ENCODE measurements at regions not wholly inside any gene's neighbourhood (a gene's known extent, or its start where the extent isn't known, plus 50 kb on each side); places are given as distances from the start of the nearest gene placed in this dataset.
"Not testable (repeated sequence)": the region's sequence is repeated elsewhere in the genome, so short reads cannot be mapped to it uniquely, and the experiment has no call there.

DNA sequence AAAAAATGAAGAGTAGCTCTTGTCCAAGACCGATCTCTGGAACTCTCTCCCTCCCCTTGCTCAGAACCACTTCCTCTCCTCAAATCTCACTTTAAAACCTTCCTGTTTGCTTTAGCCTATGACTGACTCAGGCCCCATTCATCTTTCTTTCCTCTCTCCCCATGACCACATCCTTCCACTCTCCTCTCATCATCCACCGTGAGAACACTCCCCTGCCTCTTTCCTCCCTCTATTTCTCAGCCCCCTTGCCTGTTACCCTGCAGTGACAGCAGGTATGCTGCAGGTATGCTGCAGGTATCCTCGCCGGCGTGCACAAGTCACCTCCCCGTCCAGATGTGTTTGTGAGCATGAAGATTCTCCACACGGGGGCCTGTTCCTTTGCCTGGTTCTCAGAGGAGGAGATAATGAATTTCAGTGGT lies 505.3 kb downstream of the CCDC171 start:
- DNase-seq: peak; percentile 6

DNA sequence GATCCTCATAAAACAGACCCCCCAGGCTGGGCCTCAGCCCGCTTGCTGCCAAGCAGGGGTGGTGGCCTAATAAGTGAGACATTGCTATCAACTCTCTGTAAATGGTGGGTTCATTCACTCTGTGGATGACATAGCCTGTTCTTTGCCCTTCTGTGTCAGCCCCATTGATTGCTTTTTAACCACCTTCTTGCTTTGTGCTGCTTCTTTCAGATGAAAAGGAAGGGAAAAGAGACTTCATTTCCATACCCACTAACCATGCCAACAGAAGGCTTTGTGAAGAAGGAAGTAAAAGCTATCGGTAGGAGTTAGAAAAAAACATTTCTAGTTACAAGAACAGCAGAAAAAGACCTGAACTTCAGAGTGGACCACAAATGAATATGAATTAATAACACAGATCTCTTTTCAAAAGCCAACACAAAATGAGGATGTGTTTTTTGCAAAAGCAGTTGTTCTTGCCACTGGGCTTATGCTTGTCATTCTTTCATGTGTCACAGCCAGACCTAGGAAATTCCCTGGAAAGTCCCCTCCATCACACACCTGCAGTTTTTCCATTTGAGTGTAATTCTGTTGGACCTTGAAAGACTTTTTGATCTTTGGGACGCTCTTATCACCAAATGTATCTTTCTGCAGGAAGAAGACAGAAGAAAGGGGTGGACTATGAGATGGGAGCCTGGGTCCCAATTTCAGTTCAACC lies 507.7 kb downstream of the CCDC171 start:
- DNase-seq: no peak

DNA sequence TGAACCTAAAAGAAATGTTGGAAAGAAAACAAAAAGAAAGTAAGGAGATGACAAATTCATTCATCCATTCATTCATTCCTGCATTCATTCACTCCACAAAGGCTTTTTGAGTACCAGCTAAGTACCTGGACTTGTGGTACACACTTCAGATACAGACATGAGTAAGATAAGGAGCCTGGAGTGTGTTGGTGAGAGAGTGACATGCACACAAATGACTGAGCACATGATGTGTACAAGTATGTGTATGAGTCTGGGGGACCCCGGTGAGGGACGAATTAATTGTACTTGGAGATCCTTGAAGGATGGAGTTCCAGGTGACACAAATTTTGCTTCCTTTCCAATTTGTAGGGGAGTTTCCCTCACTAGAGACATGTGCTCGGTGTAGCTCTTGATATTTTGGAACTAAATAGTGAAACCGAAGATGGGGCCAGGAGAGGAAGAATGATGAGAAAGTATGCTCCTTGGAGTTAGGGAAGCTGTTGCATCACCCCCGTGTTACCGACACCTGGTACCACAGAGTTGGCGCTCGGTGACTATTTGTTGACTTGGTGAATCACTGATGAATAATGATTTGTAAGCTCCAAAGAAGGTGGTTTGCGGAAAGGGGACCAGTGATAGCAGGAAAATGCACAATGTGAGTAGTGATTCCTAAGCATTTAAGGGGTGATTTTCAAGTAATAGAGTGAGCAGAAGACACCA lies 509.8 kb downstream of the CCDC171 start:
- peak; percentile 18 for DNase-seq

DNA sequence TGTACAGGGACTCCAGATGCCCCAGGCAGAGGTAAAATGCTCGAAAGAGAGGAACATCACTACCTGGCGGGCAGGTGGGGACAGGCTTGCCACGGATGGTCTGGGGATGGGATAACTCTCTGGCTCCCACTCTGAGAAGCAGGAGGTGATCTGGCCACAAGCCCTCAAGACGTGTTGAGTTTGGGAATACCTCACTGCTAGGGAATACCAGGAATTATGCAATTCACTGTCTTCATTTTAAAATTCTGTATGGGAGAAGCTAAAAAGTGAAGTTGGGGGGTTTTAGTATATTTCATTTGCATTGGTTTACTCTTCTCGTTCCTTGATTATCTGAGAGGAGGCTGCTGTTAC lies 510.4 kb downstream of the CCDC171 start:
- DNase-seq: no peak

DNA sequence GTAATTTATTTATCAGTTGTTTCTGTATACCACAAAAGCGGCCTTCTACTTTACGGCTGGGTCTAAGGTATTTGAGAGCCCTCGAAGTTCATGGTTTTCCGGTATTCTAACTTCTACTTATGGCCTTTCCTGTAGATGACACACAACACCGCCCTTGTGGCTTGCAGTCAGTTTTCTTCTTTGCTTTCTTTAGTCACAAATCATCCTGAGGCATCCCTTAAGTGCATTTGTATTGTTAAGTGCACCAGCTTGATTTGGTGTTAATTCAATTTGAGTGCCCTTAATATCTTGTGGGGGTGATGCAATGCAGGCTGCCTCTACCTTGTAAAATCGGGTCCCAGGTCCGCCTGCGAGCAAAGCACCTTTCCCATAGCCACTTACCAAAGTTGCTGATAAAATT lies 511.9 kb downstream of the CCDC171 start:
- no peak for DNase-seq

DNA sequence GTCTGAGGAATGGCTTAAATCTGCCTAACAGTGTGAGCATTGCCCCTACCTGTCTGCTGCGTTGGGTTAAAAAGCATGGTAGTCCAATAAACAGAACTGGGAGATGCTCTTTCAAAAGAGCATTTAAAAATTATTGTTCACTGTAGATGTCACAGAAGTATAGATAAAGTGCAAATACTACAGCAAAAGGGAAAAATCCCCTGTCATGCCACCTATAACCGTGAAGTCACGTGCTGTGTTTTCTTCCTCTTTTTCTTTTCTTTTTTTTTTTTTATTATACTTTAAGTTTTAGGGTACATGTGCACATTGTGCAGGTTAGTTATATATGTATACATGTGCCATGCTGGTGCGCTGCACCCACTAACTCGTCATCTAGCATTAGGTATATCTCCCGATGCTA lies 513.4 kb downstream of the CCDC171 start:
- not testable (repeated sequence) for DNase-seq

DNA sequence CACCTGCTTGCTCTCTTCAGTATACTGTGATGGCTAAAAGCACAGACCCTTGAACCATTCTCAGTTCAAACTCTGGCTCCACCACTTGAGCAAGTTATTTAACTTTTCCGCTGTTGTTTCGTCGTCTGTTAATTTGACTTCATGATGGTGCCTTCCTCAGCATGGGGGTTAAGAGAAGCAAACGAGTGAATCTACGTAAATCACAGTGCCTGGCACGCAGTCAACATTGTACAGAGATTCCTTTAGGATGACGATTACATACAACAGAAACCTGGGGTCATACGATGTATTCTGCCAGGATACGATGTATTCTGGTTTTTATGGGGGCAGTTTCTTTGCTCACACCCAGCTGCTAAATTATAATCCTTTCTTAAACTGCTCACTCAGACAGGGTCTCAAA lies 515.6 kb downstream of the CCDC171 start:
- DNase-seq: no peak

DNA sequence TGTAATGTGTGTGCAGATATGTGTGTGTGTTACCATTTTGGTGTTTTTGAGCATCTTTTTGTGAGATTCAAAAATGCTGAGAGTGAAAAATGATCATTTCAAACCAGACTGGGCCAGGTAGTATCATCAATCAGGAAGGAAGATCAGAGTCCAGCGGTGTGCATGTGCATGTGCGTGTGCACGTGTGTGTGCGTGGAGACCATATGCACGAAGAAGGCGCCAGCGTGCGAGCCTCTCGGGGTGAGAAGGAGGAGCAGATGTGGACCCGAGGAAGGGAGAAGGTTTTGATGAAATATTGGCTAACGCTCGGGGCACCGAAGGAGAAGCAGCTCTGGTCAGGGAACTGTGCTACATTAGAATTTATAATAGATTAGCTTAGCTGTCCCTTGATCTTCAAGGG lies 516.4 kb downstream of the CCDC171 start:
- DNase-seq: no peak

DNA sequence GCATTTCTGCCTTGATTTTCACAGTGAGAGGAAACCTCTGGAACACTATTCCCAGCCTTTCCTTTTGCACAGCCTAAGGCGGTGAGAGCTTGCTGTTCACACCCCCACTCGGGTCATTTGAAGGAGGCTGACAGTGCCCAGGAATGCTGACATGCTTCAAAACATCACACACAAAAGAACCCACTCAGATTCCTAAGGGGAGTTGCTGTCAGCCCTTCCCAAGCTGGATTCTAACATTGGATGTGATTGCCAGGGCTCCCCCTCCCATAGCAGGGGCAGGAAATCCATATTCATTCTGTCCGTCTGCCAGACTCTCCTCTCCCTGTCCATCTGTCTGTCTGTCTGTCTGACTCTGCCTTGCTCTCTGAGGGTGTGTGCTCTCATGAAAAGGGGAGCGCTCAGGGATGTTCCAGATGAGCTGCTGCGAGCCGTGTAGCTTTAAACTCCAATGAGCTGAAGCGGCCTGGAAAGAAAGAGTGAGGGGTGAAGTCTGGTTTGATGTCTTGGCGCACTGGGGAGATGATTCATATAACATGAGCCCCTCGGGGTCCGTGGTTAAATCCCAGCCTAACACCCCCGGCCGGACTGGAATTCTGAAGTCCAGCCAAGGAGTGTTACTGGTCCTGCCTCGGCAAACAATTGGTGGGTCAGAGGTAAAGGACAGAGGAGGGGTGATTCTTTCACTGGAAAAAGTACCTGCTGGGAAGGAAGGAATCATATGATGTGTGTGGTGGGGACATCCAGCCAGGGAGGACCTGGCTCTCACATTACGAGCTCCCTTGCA lies 517.0 kb downstream of the CCDC171 start:
- no peak for DNase-seq

DNA sequence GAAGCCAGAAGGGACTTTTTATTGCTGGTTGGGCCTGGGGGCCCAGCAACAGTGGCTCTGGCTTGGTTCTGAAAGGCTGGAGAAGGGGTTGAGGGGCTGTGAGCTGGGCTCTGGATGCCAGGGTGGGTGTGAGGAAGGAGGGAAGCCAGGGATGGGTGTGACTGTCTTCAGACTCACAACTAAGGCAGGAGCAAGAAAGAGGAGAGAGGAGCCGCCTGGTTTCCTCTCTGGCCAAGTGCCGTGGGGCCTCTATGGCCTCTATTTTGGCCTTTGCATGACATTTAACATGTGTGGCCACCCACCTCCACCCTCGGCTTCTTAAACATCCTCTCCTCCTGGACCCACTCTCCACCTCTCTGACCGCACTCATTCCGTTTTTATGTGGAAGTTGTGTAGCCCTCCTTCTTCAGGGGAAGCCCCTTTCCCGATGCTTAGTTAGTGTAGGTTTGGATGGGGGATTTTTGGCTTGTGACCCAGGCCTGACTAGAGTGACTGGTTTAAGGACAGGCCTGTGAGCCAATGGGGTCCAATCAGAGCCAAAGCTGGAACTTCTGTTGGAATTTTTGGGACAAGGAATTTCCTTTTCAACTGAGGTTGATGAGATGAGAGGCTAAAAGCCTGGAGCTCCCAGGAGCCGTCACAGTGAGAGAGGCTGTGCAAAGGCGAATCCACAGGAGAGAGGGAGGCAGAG lies 517.8 kb downstream of the CCDC171 start:
- DNase-seq: no peak

DNA sequence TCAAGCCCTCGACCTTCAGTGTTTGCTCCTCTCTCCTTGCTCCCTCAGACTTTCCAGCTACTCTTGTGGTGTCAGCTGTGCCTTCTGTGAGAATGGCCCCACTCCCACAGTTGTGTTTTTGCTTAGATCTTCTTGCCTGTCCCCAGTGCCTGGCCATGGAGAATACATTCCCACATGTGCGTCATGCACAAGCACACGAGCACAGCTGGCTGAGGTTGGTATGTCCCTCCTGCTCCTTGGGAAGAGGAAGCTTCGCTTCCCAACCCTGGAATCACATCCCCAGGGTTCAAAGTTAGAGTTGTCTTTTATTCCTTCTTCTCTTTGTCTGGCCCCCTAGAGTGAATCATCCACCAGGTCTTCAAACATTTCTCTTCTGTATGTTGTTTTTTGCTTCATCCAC lies 518.6 kb downstream of the CCDC171 start:
- no peak for DNase-seq

DNA sequence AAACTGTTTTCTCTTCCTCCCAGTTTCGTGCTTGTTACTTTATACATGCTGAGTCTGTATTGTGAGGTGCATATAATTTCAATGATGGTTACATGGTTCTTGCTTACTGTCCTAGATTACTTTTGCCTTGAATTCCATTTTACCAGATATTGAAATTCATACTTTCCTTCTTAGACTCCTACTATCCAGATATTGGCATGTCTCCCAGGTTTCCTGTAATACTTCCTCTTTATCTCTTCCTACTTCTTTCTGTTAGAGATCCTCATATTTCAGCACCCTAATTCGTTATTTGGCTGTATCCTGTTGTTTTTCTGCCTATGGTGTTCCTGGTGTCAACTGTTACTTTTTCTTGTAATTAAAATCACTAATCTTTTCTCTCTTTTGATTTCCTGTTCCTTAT lies 522.1 kb downstream of the CCDC171 start:
- DNase-seq: no peak

DNA sequence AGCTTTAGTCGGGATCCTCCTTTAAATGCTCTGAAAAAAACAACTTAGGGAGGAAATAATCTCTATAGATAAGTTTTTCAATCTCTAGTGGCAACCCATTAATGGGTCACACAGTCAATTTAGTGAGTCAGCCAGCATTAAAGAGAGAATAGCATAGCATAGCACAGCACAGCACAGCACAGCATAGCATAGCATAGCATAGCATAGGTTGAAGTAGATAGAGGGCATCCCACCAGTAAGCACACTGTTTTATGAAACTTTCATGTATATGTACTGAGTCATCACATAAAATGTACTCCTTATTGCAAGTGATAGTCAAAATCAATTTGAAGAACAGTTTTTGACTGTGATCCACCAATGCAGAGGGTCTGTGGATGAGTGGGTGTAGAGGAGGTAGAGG lies 522.9 kb downstream of the CCDC171 start:
- no peak for DNase-seq

DNA sequence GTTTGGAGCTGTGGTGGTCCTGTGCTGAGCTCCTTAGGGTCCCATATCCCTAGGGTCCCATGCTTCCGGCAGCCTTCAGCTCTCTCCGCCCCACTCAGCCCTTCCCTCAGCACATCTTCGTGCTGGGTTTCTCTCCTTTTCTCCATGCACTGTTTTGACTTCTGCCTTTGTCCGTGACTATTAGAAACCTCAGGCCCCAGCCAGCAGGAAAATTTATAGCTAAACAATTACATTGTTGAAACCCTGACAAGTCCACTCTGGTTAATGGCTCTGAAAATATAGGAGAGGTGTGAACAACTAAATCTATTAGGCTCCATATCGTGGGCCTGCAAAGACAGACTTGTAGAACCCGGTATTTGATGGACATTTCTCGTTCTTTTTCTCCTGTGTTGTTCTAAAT lies 523.7 kb downstream of the CCDC171 start:
- DNase-seq: no peak

DNA sequence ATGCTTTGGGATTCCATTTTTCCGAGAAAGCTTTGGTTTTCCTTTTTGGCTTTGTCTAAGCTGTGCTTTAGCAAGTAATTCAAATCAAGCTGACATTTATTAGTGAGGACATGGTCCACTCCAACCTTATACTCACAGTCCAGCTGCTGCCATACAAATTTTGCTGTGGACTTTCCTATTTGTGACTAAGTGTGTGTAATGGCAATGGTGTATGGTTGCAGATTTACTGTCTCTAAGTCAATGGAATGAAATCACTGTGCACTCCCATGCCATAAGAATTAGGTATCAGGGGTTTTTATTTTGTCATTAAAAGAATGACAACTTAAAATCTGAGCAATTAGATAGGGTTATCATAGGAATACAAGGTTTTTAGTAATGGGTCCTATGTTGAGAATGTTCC lies 530.0 kb downstream of the CCDC171 start:
- DNase-seq: no peak

DNA sequence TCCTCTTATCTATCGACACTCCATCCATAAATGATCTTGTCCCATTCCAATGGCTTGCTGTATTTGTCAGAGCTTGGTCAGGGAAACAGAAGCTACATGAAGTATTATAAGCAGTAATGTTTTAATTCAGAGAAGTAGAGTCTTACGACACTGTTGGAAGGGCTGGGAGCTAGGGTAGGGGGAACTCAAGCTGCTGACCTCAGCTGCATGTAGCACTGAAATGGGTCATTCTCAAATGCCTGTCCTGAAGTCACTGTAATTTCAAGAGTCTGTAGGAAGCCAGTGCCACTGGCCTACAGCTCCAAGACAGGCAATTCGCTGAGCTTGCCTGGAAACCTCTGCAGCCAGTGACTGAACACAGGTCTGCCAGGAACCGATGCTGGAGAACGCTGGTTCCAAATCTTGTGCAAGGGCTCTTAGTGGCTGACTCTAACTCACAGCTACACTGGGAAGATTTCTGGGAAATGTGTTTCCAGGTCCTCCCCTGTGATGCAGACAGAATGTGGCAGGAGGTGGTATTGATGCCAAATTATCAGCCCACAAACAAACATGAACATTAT lies 532.4 kb downstream of the CCDC171 start:
- no peak for DNase-seq

DNA sequence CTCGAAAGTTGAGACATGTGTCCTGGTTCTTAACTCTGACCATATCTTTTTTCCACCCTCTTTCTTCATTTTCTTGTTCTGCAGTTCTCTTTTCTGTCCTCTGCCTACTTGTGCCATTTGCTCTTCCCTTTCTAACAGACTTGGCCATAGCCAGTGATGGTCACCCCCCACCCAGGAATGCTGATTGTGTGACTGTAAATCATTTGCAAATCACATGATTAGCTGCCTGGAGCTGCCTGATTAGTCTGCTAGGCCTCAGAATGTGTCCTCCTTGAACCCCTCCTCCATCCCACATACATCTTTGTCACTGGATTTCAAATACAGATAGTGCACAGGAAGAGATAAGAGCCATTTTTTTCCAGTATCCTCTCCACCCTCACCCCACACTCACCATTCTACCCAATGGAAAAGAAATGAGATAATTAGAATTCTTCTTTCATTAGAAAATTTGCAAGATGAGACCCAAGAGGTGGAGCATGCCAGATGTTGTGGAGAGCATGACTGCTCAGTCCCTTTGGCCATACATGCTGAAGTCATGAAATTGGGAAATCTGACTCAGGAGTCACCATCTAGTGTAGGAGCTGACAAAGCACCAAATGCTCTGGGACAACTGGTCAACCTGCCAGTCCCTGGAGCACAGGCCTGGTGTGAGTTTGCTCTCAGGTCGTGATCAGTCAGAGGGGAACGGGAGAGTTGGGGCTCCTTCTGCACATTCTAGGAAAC lies 538.2 kb downstream of the CCDC171 start:
- DNase-seq: no peak

DNA sequence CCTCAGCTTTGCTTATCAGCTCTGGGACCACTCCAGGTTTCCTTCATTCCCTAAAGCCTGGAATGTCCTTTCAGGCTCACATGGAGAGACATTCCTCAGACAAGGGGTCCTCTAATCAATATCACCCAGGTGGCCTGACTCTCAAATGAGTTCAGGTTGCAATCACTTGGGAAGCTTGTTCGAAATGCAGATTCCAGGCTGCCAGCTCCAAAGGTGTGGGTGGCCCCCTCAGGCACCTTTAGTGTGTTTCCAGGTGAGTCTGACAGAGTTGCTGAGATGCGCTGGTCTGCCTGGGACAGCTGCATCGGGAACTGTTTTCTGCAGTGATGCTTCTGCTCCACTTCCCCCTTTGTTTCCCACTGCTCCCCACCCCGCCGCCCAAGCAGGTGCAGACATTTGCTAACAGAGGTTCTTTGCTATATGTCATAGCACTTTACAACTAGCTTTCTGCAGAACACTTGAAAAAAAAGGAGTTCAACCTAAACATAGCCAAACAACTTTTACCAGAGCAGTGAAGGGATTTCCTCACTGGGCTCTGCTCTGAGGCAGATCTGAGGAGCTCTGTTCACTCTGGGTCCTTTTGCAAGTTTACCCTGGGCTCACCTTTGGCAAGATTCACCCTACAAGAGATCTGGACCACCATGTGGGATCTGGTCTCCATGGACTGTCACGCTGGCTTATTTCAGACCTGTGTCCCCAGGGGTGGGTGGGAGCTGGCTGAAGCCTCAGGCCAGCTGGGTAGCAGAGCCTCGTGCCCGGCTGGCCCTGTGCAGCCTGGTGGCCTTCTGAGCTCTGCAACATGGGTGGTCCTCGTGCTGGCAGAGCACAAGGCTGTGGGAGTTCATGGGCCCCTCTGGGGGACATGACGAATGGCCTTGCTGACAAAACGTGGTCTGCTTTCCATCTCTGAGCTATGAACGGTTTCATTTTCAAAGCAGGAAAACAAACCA lies 539.6 kb downstream of the CCDC171 start:
- DNase-seq: no peak

DNA sequence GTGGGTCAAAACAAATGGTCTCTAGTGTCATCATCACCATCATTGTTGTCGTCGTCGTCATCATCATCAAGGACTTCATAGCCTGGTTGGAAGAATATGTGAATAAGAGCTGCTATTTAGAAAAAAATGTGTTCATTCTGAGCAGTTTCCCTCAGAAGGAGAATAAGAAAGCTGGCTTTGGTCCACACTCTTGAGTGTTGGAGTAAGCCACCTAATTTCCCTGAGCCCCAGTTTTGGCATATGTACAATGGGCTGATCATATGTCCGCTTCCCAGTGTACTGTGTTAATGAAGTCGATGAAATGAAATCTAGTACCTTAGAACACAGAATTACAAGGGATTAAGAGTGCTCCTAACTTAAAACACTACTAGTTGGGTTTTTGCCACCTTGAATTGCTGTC lies 545.5 kb downstream of the CCDC171 start:
- no peak for DNase-seq

DNA sequence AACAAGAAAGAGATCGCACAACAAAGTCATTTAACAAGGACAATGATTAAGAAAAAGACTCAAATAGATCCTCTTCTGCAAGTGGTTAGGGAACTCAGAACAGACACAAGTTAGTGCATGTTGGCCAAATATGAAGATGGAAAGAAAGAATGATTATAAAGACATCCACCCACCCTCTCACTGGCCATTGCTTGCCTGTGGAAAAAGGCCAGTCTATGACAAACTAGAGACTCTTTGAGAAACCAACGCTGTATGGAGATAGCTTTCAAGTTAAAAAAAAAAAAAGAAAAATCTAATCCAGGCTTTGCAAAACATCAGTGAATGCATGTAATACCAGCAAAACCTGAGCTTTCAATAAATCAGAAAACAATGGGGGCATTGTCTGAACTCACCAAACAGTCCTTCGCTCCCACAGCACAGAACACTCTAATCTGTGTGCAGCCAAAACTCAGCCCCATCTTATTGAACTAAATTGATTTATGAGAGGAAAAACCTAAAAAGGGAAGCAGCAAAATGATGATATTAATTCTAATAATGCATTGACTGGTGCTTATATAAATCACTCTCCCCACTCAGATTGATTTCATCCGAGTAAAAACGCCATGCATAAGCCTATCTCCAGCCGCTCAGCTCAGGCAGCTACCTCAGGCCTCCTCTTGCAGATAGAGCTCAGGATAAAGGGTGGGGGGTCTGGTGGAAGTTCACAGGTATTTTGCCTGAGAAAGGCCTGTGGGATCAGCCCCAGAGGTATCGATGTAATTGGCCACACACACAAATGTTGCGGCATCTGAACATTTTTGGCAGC lies 547.1 kb downstream of the CCDC171 start:
- no peak for DNase-seq
